A549 (cell line): ENCODE measurements at regions not wholly inside any gene's neighbourhood (a gene's known extent, or its start where the extent isn't known, plus 50 kb on each side); places are given as distances from the start of the nearest gene placed in this dataset.
A peak's percentile ranks its signal among the peaks of the same experiment; 100 is the strongest.
"Not testable (repeated sequence)": the region's sequence is repeated elsewhere in the genome, so short reads cannot be mapped to it uniquely, and the experiment has no call there.

ENCODE experiments used
- ATAC-seq, 2 experiments: fragments of 200-7000 bp in 1 of 2; fragments of >200 bp in 1 of 2; cut with Nextera tagmentation in 1 of 2; cut with Tn5 transposase in 1 of 2; 3 replicates each; pipeline versions ENCODE4 v1.8.0 to v1.9.1; 2018 to 2020; ENCODE audit warnings: mild to moderate bottlenecking in 1 of 2, moderate library complexity in 1 of 2
- CTCF ChIA-PET: fragments of 300-600 bp; sonication (Branson Sonifier 250); formaldehyde crosslinking; extraction: SDS; loops from one replicate; lab custom pipeline; 2021; ENCODE audit warnings: antibody characterized with exemption, inconsistent platforms; lab: Yijun Ruan, JAX
- POLR2A ChIA-PET: fragments of 350-600 bp; formaldehyde crosslinking; extraction: SDS; loops from one replicate; lab custom pipeline; 2021; ENCODE audit warnings: antibody characterized with exemption, inconsistent platforms; lab: Yijun Ruan, JAX
- DNase-seq, 2 experiments: peaks; one replicate each; pipeline versions ENCODE4 v3.0.0 to v3.0.0-alpha.2; 2011 to 2016; ENCODE audit warnings: low read depth in 1 of 2, low spot score in 1 of 2
- FAIRE-seq: peaks from 2 replicates; lab custom pipeline; 2011; peaks lifted over from hg19 to GRCh38; lab: Jason Lieb, UNC
- H3K27ac ChIP-seq, 2 experiments: fragments of >200 bp; sonication (Bioruptor Twin); formaldehyde crosslinking; 3 replicates each; pipeline ENCODE4 v1.5.1; 2016 to 2017
- H3K4me1 ChIP-seq: fragments of >200 bp; sonication (Bioruptor Twin); formaldehyde crosslinking; 3 replicates; pipeline ENCODE4 v1.6.1; 2016
- H3K4me2 ChIP-seq: fragments of >200 bp; sonication (Bioruptor Twin); formaldehyde crosslinking; 3 replicates; pipeline ENCODE4 v1.6.1; 2016
- H3K4me3 ChIP-seq: fragments of >200 bp; sonication (Bioruptor Twin); formaldehyde crosslinking; 3 replicates; pipeline ENCODE4 v1.5.1; 2016
- H3K9me3 ChIP-seq: fragments of >200 bp; sonication (Bioruptor Twin); formaldehyde crosslinking; 3 replicates; pipeline ENCODE4 v1.6.1; 2016
- BHLHE40 ChIP-seq: IDR thresholded peaks from 2 replicates; pipeline ENCODE4 v1.6.1; 2012; ENCODE audit warnings: low read depth, low read length, inconsistent platforms
- CBX2 ChIP-seq: fragments of 200-600 bp; sonication (generic); IDR thresholded peaks from 2 replicates; pipeline ENCODE4 v1.6.1; 2016; ENCODE audit warnings: low read depth, mild to moderate bottlenecking, borderline replicate concordance
- CEBPB ChIP-seq, 2 experiments: fragments of >200 bp in 1 of 2; sonication (Bioruptor Twin) in 1 of 2; formaldehyde crosslinking in 1 of 2; IDR thresholded peaks; 2 replicates each; pipeline ENCODE4 v1.6.1; 2012 to 2016
- CHD2 ChIP-seq: fragments of 150-350 bp; IDR thresholded peaks from 2 replicates; pipeline ENCODE4 v1.6.1; 2014; ENCODE audit warnings: low read length; ENCODE audit not compliant: partially characterized antibody
- CHD4 ChIP-seq: fragments of 200-600 bp; sonication (generic); IDR thresholded peaks from 2 replicates; pipeline ENCODE4 v1.6.1; 2016; ENCODE audit warnings: antibody characterized with exemption, mild to moderate bottlenecking, borderline replicate concordance
- EHMT2 ChIP-seq: fragments of 200-600 bp; sonication (generic); IDR thresholded peaks from 2 replicates; pipeline ENCODE4 v1.6.1; 2016; ENCODE audit warnings: antibody characterized with exemption, low read depth, mild to moderate bottlenecking, moderate library complexity
- ELK1 ChIP-seq: fragments of 150-350 bp; IDR thresholded peaks from 2 replicates; pipeline ENCODE4 v1.6.1; 2014; ENCODE audit warnings: low read depth, mild to moderate bottlenecking, low read length
- FOSL2 ChIP-seq, 2 experiments: fragments of 450-650 bp in 1 of 2; fragments of >200 bp in 1 of 2; sonication (Bioruptor Twin) in 1 of 2; formaldehyde crosslinking; IDR thresholded peaks; 2 replicates each; pipeline versions ENCODE4 v1.5.0 to v1.6.1; 2016 to 2020; ENCODE audit warnings: mild to moderate bottlenecking in 1 of 2, moderate library complexity in 1 of 2
- FOXS1 ChIP-seq: fragments of 250-450 bp; sonication (Bioruptor Pico); IDR thresholded peaks from 2 replicates; pipeline ENCODE4 v1.5.0; 2020; ENCODE audit warnings: mild to moderate bottlenecking, moderate library complexity
- GATA3 ChIP-seq: IDR thresholded peaks from 2 replicates; pipeline ENCODE4 v1.6.1; 2012; ENCODE audit warnings: borderline replicate concordance
- HDAC2 ChIP-seq: fragments of 200-600 bp; sonication (generic); IDR thresholded peaks from 2 replicates; pipeline ENCODE4 v1.6.1; 2016
- HEYL ChIP-seq: fragments of 250-450 bp; sonication (Bioruptor Pico); IDR thresholded peaks from 2 replicates; pipeline ENCODE4 v1.8.0; 2021; ENCODE audit warnings: mild to moderate bottlenecking, moderate library complexity
- KDM1A ChIP-seq: fragments of 200-600 bp; sonication (generic); IDR thresholded peaks from 2 replicates; pipeline ENCODE4 v1.6.1; 2016; ENCODE audit warnings: low read depth, mild to moderate bottlenecking
- KDM5A ChIP-seq: fragments of 200-600 bp; sonication (generic); IDR thresholded peaks from 2 replicates; pipeline ENCODE4 v1.6.1; 2016; ENCODE audit warnings: antibody characterized with exemption, mild to moderate bottlenecking
- MAZ ChIP-seq: fragments of 150-350 bp; IDR thresholded peaks from 2 replicates; pipeline ENCODE4 v1.6.1; 2014; ENCODE audit warnings: antibody characterized with exemption, low read depth, low read length, borderline replicate concordance
- NR3C1 ChIP-seq: fragments of >200 bp; sonication (Bioruptor Twin); formaldehyde crosslinking; IDR thresholded peaks from 3 replicates; pipeline ENCODE4 v1.6.1; 2017
- POLR2A ChIP-seq: IDR thresholded peaks from 2 replicates; pipeline ENCODE4 v1.6.1; 2012; ENCODE audit warnings: mild to moderate bottlenecking, low read length
- RAD21 ChIP-seq, 2 experiments: fragments of >200 bp in 1 of 2; sonication (Bioruptor Twin) in 1 of 2; formaldehyde crosslinking in 1 of 2; IDR thresholded peaks in 1 of 2; conservative IDR thresholded peaks in 1 of 2; 2 replicates in 1 of 2; 3 replicates in 1 of 2; pipeline ENCODE4 v1.6.1; 2012 to 2018; ENCODE audit warnings: inconsistent platforms in 1 of 2
- RARB ChIP-seq: fragments of 250-450 bp; sonication (Bioruptor Pico); IDR thresholded peaks from 2 replicates; pipeline ENCODE4 v1.8.0; 2021; ENCODE audit warnings: mild to moderate bottlenecking, moderate library complexity
- RCOR1 ChIP-seq: fragments of 150-350 bp; IDR thresholded peaks from 2 replicates; pipeline ENCODE4 v1.6.1; 2014; ENCODE audit warnings: antibody characterized with exemption, low read length, low read depth
- ZFP36 ChIP-seq: fragments of 450-650 bp; IDR thresholded peaks from 2 replicates; pipeline ENCODE4 v1.6.1; 2014; ENCODE audit warnings: borderline replicate concordance; ENCODE audit not compliant: partially characterized antibody
- ZNF302 ChIP-seq: fragments of 250-450 bp; sonication (Bioruptor Pico); IDR thresholded peaks from 2 replicates; pipeline ENCODE4 v1.9.0; 2021; ENCODE audit warnings: inconsistent platforms, mild to moderate bottlenecking, moderate library complexity
- ZSCAN20 ChIP-seq: fragments of 250-450 bp; sonication (Bioruptor Pico); IDR thresholded peaks from 2 replicates; pipeline ENCODE4 v1.8.0; 2022; ENCODE audit warnings: mild to moderate bottlenecking, moderate library complexity
- WGBS: methylation state at CpG from one replicate; pipeline ENCODE4 v1.1.6; 2017; ENCODE audit errors: missing lambda C conversion rate; 5-methylcytosine and 5-hydroxymethylcytosine counted together
- TF ChIP-seq, protein P1 (sequence below): fragments of 250-450 bp; sonication (Bioruptor Pico); IDR thresholded peaks from 2 replicates; pipeline ENCODE4 v1.5.0; 2021; ENCODE audit warnings: mild to moderate bottlenecking, moderate library complexity, borderline replicate concordance

DNA sequence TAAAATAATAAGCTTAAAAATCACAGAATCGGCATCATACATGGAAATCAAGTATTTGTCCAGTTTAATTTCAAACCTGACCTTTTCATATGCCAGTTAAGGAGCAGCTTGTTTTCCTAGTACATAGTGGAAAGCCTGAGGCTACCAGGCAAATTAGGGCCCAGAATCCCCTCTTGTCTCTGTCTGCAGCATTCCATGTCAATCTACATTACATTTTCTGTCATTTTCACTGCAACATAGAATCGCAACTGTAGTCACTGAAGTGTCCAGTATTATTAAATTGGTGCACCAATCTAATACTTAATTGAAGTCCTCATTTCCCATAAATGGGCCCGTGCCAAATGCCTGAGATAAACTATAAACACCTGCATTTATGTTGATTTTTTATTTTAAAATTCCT is 1352.2 kb upstream of the ACO1 start:
- WGBS, result 22% methylated on average over 3 of the region's 3 CpGs
- CTCF ChIA-PET, result interaction anchor here (0.6 kb wide), 1 partner anchor 1319 kb away, joined by 3 read pairs; no protein-coding TSS in a partner anchor

DNA sequence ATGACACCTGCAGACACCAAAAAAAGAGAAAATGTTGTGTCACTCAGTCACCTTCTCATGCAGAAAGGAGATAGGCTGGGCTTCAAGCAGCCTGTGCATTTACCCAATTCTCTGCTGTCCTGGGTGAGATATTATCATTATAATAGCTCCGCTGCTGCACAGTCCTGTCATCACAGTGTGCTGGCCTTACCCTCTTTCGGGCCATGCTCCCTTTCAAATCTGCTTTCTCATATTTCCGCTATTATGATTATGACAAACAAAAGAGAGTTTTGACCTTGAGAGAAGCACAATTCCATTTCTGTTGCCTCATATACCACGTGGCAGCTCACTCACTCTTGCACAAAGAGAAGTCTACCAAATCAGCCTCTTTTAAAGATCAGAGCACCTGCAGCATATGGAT is 1350.1 kb upstream of the ACO1 start:
- CTCF ChIA-PET, result no interaction called here
- FAIRE-seq, result no peak

More for the DNA sequence above, 1352.2 kb upstream of the ACO1 start:
- H3K27ac ChIP-seq, result no peak overlapping the region
- no peaks in the 10 kb centered on the region for H3K9me3 ChIP-seq
- TF ChIP-seq KDM5A (no peak), CHD4 (no peak), FOXS1 (CRISPR knock-in tag) (no peak), RCOR1 (no peak), MAZ (no peak), CBX2 (no peak)
- POLR2A ChIA-PET, result no interaction called here
- DNase-seq (no peak), FAIRE-seq (no peak), ATAC-seq (no peak)
- H3K4me2 ChIP-seq, result no peak overlapping the region
- no peak overlapping the region for H3K4me3 ChIP-seq
- H3K4me1 ChIP-seq, result no peaks in the 10 kb centered on the region

GRCh38 chr9:31040564-31040963 is 1343.9 kb upstream of the ACO1 start:
- 46% methylated on average over 4 of the region's 4 CpGs for WGBS
- H3K4me3 ChIP-seq, result no peak overlapping the region
- no peaks in the 10 kb centered on the region for H3K9me3 ChIP-seq
- ATAC-seq, result no peak
- ChIA-PET POLR2A (no interaction called here), CTCF (no interaction called here)
- no peaks in the 10 kb centered on the region for H3K4me1 ChIP-seq
- no peak for DNase-seq
- TF ChIP-seq POLR2A, result no peak
- peak; percentile 73 to 75 for TF ChIP-seq CEBPB (IDR thresholded peaks at IDR 0.05)
- FAIRE-seq, result no peak
- no peak overlapping the region for H3K27ac ChIP-seq
- no peak overlapping the region for H3K4me2 ChIP-seq

More for the DNA sequence above, 1350.1 kb upstream of the ACO1 start:
- Histone ChIP-seq H3K4me2 (no peak overlapping the region), H3K4me3 (no peak overlapping the region), H3K4me1 (no peaks in the 10 kb centered on the region), H3K27ac (no peak overlapping the region), H3K9me3 (no peaks in the 10 kb centered on the region)
- no peak for TF ChIP-seq KDM1A
- no peak for TF ChIP-seq CHD2
- TF ChIP-seq ZFP36, result no peak
- TF ChIP-seq FOSL2 (IDR thresholded peaks at IDR 0.05), result no peak
- TF ChIP-seq FOSL2 (CRISPR knock-in tag; IDR thresholded peaks at IDR 0.05), result no peak
- no peak for TF ChIP-seq ZSCAN20
- no peak for TF ChIP-seq NR3C1
- TF ChIP-seq RARB, result no peak
- TF ChIP-seq GATA3, result no peak
- TF ChIP-seq RAD21 (conservative IDR thresholded peaks at IDR 0.05 in 1 of 2, IDR thresholded peaks at IDR 0.05 in 1 of 2), result no peak
- TF ChIP-seq EHMT2, result no peak
- TF ChIP-seq BHLHE40, result no peak
- TF ChIP-seq ZNF302 (CRISPR knock-in tag), result no peak
- TF ChIP-seq HDAC2, result no peak
- 35% methylated on average over 4 of the region's 4 CpGs for WGBS
- POLR2A ChIA-PET, result no interaction called here
- ATAC-seq (no peak), DNase-seq (no peak)

- Histone ChIP-seq H3K9me3 (no peaks in the 10 kb centered on the region), H3K4me3 (no peak overlapping the region), H3K4me2 (no peak overlapping the region), H3K27ac (no peak overlapping the region), H3K4me1 (no peaks in the 10 kb centered on the region)
- ATAC-seq, result no peak
- WGBS, result 3% methylated on average over 1 of the region's 1 CpG
- TF ChIP-seq HEYL (CRISPR knock-in tag) (no peak), ZFP36 (no peak), ELK1 (no peak)
- TF ChIP-seq, protein P1, sequence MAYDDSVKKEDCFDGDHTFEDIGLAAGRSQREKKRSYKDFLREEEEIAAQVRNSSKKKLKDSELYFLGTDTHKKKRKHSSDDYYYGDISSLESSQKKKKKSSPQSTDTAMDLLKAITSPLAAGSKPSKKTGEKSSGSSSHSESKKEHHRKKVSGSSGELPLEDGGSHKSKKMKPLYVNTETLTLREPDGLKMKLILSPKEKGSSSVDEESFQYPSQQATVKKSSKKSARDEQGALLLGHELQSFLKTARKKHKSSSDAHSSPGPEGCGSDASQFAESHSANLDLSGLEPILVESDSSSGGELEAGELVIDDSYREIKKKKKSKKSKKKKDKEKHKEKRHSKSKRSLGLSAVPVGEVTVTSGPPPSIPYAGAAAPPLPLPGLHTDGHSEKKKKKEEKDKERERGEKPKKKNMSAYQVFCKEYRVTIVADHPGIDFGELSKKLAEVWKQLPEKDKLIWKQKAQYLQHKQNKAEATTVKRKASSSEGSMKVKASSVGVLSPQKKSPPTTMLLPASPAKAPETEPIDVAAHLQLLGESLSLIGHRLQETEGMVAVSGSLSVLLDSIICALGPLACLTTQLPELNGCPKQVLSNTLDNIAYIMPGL (CRISPR knock-in tag), result no peak
- DNase-seq, result no peak
- no peak for FAIRE-seq
- POLR2A ChIA-PET, result no interaction called here
- CTCF ChIA-PET, result no interaction called here
These were observed 1338.6 kb upstream of the ACO1 start for GRCh38 chr9:31045810-31046209.

DNA sequence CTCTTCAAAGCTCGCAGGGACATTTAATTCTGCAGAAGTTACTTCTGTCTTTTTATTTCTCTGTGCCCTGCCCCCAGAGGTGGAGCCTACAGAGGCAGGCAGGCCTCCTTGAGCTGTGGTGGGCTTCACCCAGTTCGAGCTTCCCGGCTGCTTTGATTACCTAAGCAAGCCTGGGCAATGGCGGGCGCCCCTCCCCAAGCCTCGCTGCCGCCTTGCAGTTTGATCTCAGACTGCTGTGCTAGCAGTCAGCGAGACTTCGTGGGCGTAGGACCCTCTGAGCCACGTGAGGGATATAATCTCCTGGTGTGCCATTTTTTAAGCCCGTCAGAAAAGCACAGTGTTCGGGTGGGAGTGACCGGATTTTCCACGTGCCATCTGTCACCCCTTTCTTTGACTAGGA is 1322.9 kb upstream of the ACO1 start:
- FAIRE-seq, POLR2A ChIA-PET, H3K4me3 ChIP-seq, ATAC-seq, H3K9me3 ChIP-seq, H3K4me2 ChIP-seq, H3K4me1 ChIP-seq, CTCF ChIA-PET, DNase-seq, H3K27ac ChIP-seq: not testable (repeated sequence)
- WGBS, result 11% methylated on average over 13 of the region's 15 CpGs
